ENCODE measurements at regions not wholly inside any gene's neighbourhood (a gene's known extent, or its start where the extent isn't known, plus 50 kb on each side); places are given as distances from the start of the nearest gene placed in this dataset.

GRCh38 chr13:50358231-50359040 is 343.2 kb downstream of the KCNRG start:
- DNase-seq: no peak

GRCh38 chr13:50359041-50359367 is 343.8 kb downstream of the KCNRG start:
- DNase-seq: no peak

- no peak for DNase-seq
These were observed 344.5 kb downstream of the KCNRG start for GRCh38 chr13:50359779-50360178.

GRCh38 chr13:50360637-50361036 is 345.4 kb downstream of the KCNRG start:
- no peak for DNase-seq

GRCh38 chr13:50361282-50361681 is 346.0 kb downstream of the KCNRG start:
- no peak for DNase-seq

GRCh38 chr13:50365408-50366391 is 350.5 kb downstream of the KCNRG start:
- DNase-seq: no peak

GRCh38 chr13:50366488-50367174 is 351.4 kb downstream of the KCNRG start:
- DNase-seq: no peak

GRCh38 chr13:50369646-50370045 is 354.4 kb downstream of the KCNRG start:
- DNase-seq: no peak

- DNase-seq: no peak
These were observed 355.2 kb downstream of the KCNRG start for GRCh38 chr13:50370303-50370950.

- no peak for DNase-seq
These were observed 359.3 kb downstream of the KCNRG start for GRCh38 chr13:50374517-50374916.

GRCh38 chr13:50375792-50376191 is 360.5 kb downstream of the KCNRG start:
- DNase-seq: no peak

- DNase-seq: no peak
These were observed 361.8 kb downstream of the KCNRG start for GRCh38 chr13:50376895-50377575.

GRCh38 chr13:50377726-50378270 is 362.6 kb downstream of the KCNRG start:
- no peak for DNase-seq

- peak; percentile 53 for DNase-seq
These were observed 363.3 kb downstream of the KCNRG start for GRCh38 chr13:50378509-50379044.

- no peak for DNase-seq
These were observed 364.3 kb downstream of the KCNRG start for GRCh38 chr13:50379584-50379983.

- DNase-seq: no peak
These were observed 365.7 kb downstream of the KCNRG start for GRCh38 chr13:50380905-50381304.

GRCh38 chr13:50382511-50382910 is 367.3 kb downstream of the KCNRG start:
- DNase-seq: no peak

- no peak for DNase-seq
These were observed 367.7 kb downstream of the KCNRG start for GRCh38 chr13:50382951-50383350.

- DNase-seq: no peak
These were observed 369.5 kb downstream of the KCNRG start for GRCh38 chr13:50384724-50385123.

GRCh38 chr13:50386541-50387050 is 371.4 kb downstream of the KCNRG start:
- DNase-seq: peak; percentile 67

Data from left kidney (tissue), 1 donor.